ENCODE measurements at regions not wholly inside any gene's neighbourhood (a gene's known extent, or its start where the extent isn't known, plus 50 kb on each side); places are given as distances from the start of the nearest gene placed in this dataset.

DNA sequence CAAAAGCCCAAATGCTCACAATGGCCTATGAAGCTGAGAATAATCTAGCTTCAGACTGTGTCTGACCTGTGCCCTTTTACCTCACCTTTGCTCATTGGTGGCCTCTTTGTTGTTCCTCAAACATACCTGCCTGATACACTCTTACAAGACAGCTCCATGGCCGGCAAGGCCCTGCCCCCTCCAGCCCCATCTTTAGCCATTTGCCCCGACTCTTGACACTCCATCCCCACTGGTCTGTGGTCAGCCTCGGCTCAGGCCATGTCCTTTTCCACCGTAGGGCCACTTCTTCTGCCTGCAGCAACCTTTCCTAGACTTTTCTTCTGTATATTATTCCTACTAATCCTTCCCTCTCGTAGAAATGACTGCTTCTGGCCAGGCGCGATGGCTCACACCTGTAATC is 265.2 kb downstream of the RPS24 start:
- DNase-seq (ENCODE audit: low read depth), result no peak

DNA sequence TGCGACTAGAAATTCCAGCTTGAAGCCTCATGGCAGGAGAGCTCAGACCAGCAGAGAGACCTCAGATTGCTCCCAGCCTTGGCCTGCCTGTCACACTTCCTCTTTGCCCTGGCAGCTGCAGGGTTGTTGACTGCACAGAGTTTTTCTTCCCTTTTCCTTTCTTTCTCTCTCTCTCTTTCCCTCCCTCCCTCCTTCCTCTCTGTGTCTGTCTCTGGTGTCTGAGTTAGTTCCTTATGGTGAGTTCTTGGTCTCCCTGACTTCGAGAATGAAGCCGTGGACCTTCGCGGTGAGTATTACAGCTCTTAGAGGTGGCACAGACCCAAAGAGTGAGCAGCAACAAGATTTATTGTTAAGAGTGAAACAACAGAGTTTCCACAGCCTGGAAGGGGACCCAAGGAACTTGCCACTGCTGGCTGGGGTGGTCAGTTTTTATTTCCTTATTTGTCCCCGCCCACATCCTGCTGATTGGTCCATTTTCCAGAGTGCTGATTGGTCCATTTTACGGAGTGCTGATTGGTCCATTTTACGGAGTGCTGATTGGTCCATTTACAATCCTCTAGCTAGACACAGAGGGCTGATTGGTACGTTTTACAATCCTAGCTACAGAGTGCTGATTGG is 266.3 kb downstream of the RPS24 start:
- no peak for DNase-seq (ENCODE audit: low read depth)

DNA sequence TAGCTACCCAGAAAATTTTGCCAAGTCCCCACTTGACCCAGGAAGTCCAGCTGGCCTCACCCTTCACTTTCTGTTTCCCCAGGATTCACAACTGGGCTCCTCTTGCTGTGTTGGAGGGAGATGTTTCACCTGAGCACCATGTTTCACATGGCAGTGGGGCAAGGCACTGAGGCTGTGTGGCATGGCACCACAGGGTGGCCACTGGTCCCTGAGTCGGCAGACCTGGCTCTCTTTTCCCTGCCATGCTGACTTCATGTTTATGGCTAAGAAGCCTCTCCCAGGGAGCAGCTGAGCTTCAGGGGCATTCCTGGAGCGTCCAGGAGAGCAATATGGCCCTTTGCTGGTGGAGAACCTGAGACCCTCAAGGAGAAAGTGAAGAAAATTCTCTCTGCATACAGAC is 266.9 kb downstream of the RPS24 start:
- DNase-seq (ENCODE audit: low read depth), result no peak

DNA sequence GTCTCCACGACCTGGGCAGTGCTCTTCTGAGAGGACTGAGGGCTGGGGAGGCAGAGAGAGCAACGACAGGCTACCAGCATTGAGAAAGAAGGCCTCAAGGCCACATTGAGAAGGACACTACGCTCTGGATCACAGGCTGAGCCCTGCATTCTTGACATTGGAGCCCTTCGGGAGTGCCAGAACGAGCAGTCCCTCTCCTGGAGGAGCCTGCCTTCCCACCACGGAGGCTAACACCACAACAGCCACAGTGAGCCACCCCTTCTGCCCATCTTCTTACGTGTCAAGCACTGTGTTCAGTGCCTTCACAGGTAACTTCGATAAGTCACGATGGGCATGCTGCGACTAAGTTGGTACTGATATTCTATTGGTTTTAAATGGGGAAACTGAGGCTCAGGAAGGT is 267.8 kb downstream of the RPS24 start:
- no peak for DNase-seq (ENCODE audit: low read depth)

DNA sequence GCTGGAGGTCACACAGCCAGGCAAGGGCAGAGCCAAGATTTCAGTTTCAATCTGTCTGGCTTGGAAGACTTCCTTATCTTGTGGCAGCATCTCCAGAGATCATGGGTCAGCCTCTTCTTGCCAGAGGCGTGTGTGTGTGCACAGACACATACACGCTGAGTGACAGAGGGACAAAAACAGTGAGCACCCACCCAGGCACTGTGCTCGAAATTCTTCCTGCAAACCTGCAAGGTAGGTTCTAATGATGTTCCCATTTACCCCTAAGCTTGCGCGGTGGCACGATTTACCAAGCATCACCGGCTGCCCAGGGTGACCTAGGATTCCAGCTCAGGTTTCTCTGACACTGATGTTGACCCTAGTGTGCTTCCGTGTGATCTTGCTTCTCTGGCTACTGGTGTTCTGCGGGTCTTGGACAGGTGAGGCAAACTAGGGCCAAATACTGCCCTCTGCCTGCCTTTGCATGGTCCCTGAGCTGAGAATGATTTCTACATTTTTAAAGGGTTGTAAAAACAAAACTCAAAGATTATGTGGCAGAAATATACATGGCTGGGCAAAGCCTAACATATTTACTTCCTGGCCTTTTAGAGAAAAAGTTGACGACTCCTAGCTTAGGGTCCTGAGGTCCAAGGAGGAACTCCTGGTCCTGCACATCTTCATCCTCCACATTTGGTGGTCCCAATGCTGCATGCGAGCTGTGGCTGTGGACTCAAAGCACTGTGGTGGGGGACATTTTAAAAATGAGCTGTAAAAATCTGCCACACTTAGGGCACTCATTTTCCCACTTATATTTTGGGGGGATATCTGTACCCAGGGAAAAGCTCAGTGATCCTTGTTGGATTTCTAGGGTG is 268.5 kb downstream of the RPS24 start:
- peak; percentile 24 for DNase-seq (ENCODE audit: low read depth)

DNA sequence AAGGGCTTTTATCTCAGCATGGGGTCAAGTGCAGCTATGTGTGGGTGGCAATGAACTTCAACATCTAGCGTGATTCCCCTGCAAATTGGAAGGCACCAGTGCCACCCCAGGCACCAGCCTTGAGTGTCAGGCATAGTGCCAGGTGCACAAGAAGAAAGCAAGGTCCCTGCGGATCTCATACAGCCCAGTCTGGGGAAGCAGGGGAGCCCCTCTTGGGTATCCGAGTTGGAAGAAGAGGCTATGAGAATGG is 269.0 kb downstream of the RPS24 start:
- DNase-seq (ENCODE audit: low read depth), result no peak

DNA sequence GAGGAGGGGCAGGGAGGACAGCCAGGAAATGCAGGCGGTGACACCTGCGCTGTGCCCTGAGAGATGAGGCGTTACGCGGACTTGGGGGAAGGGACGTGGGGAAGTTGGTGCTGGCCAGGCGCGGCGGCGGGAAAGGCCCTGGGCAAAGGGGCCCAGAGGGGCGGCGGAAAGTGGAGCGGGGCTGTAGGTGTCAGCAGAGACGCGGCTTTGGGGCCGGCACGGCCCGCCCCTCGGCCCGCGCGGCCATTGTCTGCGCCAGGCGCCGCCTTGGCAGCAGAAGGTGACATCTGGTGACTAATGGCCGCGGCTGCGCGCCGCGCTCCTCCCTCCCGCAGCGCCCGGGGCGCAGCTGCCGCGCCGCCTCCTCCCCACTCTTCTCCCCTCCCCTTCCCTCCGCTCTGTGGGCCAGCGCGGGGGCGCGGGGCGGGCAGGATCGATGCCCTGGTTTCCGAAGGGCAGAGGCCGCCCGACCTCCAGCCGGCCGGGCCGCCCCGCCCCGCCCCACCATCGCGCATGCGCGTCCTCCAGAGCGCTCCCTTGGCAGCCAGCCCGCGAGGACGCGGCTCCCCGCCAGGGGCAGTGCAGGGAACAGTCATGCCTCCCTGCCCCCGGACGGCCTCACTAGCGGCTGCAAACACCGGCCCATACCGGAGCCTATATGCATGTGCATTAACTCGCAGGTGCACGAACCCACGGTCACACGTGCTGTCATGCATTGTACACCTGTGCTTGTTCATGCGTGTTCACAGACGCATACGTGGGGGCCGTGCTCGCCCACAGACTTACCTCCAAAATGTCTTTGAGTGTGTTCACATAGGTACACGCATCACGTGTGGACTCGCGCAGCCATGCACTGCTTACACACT is 269.6 kb downstream of the RPS24 start:
- DNase-seq (ENCODE audit: low read depth), result peak; percentile 66

DNA sequence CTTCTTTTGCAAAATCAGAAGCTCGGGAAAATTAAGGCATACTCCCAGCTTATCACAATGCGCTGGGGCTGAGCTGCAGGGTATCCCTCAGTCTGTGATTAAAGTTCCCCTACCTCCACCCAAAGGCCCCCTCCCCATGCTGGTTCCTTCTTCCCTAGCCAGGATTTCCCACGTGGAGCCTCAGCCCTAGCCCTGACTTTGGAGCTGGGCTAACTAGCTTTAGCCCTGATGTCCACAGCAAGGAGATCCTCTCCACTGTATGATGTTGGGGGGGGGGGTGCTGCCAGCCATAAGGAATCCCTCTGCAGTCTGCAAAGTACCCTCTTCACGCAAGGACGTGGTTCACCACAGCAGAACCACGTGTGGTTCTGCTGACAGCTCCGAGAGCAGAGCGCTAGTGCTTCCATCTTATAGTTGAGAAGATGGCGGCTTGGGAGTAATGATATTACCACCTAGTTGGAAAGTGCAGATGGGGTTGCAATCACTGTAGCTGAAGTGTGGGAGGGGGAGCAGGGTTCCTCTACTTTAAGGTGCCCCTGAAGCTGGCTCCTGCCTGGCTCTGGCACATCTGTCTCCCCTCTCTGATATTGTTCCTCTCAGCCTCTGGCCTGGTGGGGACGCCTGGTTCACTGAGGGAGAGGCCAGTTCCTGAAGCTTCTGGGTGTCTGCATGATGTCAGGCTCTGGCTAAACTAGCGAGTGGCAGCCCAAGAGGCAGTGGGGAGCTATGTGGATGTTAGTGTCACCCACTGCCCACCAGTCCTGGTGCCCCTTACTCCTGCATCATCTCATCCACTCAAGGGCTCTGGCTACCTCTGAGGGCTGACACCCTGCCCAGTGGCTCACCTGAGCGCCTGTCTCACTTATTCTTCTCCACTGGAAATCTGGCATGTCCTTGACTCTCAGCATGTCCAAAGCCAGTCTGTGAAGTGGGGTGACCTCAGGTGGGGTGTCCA is 270.7 kb downstream of the RPS24 start:
- DNase-seq (ENCODE audit: low read depth), result no peak

DNA sequence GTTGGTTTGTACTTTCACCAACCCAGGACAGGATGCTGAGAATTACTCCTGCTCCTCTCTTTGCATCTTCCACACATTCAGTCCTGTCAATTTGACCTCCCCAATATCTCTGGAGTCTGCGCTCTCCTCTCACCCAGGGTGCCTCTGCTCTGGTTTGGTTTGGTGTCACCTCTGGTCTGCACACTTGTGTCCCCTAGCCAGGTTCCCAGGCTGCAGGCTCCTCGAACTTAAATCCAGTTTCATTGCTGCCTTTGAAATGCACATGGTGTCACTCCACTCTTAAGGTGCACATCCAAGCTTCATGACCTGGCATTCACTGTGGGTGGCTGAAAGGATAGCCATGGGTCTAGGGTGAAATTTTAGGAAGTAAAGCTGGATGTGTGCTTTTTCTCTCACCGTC is 271.6 kb downstream of the RPS24 start:
- DNase-seq (ENCODE audit: low read depth), result no peak

DNA sequence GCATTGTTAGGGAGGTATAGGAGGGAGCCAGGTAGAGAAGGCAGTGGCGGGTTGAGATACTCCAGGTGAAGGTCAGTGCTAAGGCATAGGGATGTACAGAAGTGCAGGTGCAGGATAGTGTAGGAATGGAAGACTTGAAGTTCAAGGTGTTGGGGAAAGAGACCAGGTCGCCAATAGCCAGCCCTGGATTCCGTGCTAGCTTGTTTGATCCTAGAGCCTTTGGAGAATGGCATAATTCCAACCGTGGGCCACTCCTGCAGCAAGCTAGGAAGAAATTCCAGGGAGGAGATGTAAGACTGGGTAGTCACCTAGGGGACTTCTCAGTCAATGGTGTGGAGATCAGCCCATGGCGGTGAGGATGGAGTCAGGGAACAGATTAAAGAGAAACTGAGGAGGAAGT is 272.7 kb downstream of the RPS24 start:
- no peak for DNase-seq (ENCODE audit: low read depth)

DNA sequence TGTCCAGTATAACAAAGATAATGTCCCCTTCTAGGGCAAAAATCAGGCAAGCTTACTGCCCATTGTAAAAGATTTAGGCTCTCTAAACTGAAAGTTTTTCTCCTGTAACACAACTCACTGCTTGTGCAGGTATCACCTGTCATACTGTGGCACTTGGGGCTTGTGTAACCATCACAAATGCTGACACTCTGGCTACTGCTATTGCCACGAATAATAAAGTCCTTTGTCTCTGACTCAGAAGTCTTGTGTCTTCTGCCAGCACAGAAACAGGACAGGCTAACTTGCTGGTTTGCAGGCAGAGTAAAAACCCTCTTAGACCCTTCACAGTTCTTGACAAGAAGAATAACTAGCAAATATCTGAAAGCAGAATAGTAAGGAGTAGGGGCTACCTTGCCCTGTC is 273.9 kb downstream of the RPS24 start:
- no peak for DNase-seq (ENCODE audit: low read depth)

DNA sequence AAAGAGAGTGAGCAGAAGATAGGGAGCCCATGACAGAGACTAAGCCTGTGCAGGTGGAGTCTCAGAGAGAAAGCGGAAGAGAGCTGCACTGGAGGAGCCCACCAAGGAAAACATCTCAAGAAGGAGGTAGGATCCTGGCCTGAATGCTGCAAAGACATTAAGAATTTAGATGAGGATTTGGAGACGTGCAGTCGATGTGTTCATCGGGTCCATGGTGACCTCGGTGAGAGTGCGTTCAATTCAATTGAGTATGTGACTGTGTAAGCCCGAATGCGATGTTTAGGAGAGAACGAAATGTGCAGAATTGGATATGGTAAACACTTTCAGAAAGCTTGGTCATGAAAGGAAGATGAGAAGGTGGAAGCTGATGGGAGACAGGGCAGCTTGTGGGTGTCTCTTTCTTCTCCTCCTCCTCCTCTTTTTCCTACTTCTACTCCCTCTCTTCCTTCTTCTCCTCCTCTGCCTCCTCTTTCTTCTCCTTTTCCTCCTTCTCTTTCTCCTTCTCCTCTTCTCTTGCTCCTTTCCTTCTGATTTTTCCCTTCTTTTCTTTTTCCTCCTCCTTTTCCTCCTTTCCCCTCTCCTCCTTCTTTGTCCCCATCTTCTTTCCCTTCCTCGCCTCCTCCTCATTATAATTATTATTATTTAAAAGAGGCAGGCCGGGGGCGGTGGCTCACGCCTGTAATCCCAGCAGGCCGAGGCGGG is 276.0 kb downstream of the RPS24 start:
- no peak for DNase-seq (ENCODE audit: low read depth)

DNA sequence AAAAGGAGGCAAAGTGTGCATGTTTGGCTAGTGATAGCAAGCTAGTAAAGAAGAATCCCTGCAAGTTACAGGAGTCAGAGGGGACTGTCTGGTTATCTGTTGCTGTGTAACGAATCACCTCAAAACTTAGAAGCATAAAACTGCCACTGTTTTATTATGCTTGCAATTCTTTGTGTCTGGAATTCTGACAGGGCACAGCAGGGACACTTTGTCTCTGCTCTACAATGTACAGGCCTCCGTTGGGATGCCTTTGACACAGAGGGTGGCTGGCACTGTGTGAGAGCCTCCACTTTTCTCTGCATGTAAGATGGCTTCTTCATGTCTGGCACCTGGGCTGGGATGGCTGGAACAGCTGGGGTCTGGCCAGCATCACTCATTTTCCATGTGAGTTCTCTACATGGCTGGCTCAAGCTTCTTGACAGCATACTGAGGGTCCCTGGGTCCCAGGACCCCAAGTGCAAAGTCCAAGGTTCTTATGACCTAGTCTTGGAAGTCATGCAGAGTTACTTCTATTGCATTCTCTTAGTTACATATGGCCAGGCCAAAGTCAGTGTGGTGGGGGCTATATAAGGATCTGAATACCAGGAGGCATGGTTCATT is 276.9 kb downstream of the RPS24 start:
- no peak for DNase-seq (ENCODE audit: low read depth)

DNA sequence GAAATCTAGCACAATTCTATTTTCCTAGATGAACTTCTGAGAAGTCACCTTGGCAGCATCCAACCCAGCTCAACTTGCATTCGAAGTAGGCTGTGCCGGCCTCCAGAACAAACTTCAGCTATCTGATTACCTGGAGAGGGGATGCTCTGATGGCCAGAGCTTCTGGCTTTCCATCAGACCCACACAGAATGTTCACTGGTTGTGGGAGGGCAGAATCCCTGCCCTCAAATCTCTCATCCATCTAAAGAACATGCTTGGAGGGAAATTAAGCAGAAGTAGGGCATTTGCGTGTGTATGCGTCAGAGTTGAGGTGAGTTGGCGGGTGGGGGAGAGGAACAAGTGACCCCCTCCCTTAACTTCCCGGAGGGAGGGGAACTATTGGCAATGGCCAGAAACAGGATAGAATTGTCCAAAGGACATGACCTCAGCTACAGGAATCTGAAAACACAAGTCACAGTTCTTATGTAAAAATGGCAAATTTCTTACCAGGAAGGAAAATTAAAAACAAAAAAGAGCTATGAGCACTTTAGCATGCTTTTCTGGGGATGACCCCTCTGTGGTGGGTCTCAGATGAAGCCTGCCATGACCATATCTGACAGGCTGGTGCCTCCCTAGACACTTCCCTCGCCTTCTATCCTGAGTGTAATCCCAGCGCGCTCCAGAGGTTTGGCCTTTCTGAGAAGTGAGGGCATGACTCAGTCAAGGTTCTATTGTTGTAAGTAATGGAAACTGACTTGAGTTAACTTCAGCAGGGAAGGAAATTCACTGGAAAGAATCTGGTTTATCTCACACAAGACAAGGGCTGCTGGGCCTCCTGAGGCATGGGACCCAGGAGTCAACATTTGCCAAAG is 278.8 kb downstream of the RPS24 start:
- peak; percentile 65 for DNase-seq (ENCODE audit: low read depth)

DNA sequence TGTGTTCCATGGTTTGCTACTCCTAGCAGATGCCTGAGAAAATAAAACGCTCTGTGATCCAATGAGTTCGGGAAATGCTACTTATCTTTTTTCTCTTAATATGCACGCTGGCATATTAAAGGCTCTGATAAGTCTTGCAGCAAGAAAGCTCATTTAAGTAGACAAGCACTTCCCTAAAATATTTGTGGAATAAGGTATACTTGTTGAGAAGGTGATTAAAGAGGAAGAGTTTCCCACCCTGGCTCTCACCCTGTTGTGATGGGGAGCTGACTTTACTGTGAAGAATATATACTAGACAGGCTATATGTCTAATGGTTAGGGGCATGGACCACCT is 279.4 kb downstream of the RPS24 start:
- DNase-seq (ENCODE audit: low read depth), result no peak

DNA sequence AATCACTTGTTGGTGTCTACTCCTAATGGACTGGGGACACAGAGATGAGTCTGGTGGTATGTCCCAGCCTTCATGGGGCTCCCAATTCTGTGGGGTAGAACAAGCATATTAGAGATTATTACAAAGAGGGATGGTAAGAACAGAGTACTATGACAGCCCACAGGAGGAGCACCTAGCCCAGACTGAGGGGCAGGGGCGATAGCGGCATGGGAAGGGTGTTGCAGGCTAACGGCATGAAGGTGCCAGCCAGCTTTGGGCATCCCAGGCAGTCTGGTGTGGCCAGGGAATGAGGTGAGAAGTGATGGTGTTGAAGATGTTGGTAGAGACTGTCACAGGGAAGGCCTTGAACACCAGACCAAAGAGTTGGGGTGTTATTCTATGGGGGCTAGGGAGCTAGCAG is 280.0 kb downstream of the RPS24 start:
- DNase-seq (ENCODE audit: low read depth), result no peak

DNA sequence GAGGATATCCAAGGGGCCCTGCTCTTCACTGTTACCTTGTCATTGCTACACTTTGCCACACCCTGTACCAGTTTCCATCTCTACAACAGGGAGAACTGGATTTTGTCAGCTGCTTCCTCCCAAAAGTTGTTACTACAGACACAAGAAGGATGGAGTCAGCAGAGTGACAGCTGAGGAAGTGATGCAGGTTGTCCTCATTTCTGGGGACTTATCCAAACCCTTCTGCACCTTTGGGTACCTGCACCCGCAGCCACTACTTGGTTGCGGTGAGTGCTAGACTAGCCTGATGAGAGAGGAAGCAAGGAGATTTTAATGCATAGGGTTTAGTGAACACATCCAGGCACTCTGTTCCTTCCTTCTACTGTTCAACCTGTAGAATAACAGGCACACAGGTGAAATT is 281.0 kb downstream of the RPS24 start:
- no peak for DNase-seq (ENCODE audit: low read depth)

DNA sequence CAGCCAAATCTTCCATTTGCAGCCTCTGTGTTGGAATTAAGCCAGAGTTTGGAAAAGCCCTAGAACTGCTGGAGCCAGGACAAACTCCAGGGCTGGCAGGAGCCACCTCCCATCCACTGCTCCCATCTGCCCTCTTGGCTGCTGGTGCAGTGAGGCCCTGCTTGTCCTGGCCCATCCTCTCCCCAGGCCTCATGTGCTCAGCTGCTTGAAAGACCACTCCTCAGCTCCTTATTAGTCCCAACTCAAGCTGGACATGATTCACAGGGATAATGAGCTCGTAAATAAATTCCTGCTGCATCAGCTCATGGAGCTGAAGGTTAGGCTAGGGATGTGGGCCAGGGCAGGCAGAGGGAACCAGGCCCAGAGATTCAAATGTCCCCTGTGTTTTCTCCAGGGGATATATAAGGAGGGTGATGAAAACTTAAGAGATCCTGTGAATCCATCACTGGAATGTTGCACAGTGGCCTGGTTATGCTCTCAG is 282.8 kb downstream of the RPS24 start:
- DNase-seq (ENCODE audit: low read depth), result no peak

DNA sequence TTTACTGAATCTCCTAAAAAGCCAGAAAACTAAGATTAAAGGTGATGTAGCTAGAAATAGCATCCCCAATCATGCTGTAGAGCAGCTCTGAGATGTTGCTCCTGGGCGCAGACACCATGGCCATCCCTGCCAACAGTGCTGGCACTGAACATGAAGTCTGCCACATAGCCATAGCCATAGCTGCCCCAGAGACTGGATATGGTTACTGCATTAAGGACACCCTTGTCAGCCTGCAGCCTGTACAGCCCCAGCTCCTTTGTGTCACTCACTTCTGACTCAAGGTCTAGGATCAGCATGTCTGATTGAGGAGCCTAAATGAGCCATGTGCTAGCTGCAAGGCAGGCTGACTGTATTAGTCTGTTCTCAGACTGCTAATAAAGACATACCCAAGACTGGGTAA is 284.6 kb downstream of the RPS24 start:
- DNase-seq (ENCODE audit: low read depth), result no peak

DNA sequence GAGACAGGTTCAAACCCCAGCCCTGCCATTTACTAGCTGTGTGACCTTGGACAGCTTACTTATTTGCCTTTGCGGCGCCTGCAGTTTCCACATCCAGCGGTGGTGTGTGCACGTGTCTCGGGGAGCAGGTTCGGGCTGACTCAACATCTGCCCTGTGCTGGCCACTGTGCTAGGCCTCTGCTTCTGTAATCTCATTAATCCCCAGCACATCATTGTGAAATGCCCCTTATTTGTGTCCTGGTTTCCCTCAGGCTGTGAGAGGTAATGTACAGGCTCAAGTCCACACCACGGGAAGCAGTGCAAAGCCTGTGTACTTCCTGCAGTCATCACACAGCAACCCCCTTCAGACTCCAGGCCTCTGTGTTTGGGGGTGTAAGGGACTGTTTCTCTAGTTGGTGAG is 285.7 kb downstream of the RPS24 start:
- no peak for DNase-seq (ENCODE audit: low read depth)

Data from renal cortical epithelial cell (primary cell).